ENCODE measurements at regions not wholly inside any gene's neighbourhood (a gene's known extent, or its start where the extent isn't known, plus 50 kb on each side); places are given as distances from the start of the nearest gene placed in this dataset.

- FAIRE-seq, result no peak
Observed at GRCh38 chr2:128640845-128641360, 322.2 kb upstream of the HS6ST1 start.

DNA sequence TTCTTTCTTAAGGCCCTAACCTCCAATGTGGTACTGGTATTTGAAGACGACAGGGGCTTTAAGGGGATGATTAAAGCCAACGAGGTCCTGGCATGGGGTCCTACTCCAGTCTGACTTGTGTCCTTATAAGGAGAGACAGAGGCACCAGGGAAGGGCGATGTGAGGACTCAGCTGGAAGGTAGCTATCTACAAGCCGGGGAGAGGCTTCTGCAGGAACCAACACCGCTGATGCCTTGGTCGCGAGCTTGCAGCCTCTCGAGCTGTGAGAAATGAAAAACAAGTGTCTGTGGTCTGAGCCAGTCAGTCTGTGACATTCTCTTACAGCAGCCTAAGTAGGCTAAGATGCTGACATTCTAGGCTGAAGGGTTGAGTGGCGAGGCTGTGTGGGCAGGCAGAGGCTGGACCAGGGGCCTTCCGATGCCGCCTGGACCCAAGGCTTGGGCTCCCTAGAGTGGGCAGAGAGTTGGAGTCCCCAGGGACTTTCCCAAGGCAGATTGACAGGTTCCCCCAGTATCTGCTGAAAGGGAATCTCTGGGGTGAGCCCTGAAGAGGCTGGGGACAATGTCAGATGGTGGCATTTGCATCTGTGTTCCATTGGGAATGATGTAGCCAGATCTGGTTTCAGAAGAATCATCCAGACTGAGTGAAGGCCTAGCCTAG, 322.9 kb upstream of the HS6ST1 start:
- FAIRE-seq, result no peak

- no peak for FAIRE-seq
Observed at GRCh38 chr2:128642316-128642715, 323.6 kb upstream of the HS6ST1 start.

DNA sequence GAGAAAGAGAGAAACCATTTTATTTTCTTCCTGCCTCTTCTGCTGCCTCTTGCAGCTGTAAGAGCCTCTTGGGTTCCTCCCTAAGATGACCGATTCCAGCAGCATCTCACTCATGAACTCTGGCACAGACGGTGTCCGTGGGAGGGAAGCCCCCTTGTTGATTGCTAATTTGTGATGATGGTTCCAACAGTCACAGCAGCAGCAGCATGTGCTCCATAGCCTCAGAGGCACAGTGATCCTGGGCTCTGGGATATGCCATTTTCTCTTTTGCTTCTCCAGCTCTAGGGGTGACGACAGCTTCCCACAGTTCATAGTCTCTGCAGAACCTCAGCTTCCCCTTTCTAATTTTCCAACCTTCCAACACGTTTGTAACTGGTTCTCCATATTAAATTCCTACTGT, 324.2 kb upstream of the HS6ST1 start:
- FAIRE-seq, result no peak

DNA sequence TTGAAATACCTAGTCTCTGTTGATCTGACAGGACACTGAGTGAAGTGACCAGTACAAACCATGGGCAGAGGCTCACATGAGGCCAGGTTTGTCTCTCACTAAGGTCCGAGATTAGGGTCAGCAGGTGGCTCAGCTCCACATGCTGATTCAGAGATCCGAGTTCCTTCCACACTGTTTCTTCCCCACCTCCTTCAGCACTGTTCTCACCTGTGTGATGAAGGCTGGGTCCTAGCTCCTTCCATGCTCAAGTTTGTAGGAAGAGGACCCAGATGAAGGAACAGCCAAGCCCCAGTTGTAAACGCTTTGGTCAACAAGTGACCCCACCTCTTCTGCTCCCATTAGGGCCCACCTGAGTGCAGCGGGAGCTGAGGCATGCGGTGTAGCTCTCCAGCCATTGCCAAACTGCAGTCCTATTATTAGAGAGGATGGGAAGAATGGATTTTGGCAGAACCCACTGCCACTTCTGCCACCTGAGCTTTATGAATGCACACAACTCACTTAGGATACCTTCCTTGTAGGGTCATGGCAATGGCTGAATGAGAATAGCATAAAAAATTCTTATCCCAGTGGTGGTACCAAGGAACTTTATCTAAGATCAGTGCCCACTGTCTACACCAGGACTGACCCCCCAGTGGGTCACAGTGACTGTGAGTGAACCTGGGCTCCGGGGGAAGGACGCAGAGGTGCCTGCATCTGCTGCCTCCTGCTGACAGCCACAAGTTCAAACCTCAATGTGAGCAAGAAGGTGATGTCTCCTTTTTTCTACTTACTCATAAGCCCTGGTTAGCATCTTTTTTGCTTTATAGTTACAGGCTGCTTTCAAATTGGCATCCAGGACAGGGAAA, 324.8 kb upstream of the HS6ST1 start:
- no peak for FAIRE-seq

GRCh38 chr2:128644156-128644555, 325.5 kb upstream of the HS6ST1 start:
- FAIRE-seq, result no peak

DNA sequence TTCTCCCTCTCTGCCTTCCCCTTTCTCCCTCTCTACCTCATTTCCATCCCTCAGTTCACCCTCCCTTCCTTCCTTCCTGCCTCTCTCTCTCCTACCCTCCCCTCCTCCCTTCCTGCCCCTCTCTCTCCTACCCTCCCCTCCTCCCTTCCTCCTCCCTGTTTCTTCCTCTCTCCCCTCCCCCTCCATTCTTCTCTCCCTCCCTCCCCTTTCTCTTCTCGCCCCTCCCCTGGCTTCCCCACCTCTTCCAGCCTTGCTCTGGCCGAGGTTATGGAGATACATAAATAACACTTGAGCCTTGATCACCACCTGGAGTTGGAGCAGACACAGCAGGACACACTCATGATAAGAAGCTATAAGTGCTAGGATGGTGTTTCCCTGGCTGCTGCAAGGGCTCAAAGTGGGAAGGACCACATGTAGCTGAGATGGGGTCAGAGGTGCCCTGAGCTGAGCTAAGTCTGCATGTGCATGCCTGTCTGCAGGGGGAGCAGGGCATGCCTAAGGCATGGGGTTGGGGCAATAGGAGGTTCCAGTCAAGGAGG, 326.1 kb upstream of the HS6ST1 start:
- FAIRE-seq, result no peak

DNA sequence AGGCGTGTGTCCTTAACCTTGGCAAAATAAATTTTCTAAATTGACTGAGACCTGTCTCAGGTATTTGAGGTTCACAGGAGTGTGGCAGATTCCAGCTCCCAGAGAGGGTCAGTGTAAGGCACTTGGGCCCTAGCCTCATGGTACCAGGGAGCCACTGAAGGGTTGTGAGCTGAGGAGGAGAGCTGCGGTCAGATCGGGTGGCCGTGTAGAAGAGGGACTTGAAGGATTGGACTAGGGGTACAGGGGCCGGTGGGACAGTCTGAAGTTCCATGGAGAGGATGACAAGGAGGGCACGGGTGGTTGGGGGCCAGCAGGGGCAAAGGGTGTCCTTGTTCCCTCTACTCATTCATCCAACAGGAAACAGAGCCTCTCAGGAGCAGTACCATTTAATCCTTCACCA, 327.0 kb upstream of the HS6ST1 start:
- no peak for FAIRE-seq

GRCh38 chr2:128646091-128646490, 327.4 kb upstream of the HS6ST1 start:
- no peak for FAIRE-seq

- no peak for FAIRE-seq
Observed at GRCh38 chr2:128646691-128647090, 328.0 kb upstream of the HS6ST1 start.

GRCh38 chr2:128651000-128651399, 332.3 kb upstream of the HS6ST1 start:
- no peak for FAIRE-seq

DNA sequence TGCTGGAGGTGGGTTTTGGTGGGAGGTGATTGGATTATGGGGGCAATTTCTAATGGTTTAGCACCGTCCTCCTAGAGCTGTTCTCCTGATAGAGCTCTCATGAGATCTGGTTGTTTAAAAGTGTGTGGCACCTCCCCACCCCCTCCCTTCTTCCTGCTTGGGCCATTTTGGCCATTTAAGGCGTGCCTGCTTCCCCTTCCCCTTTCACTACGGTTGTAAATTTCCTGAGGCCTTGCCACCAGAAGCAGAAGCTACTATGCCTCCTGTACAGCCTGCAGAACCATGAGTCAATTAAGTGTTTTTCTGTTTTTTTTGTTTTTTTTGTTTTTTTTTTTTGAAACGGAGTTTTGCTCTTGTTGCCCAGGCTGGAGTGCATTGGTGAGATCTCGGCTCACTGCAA, 335.7 kb upstream of the HS6ST1 start:
- FAIRE-seq, result no peak

DNA sequence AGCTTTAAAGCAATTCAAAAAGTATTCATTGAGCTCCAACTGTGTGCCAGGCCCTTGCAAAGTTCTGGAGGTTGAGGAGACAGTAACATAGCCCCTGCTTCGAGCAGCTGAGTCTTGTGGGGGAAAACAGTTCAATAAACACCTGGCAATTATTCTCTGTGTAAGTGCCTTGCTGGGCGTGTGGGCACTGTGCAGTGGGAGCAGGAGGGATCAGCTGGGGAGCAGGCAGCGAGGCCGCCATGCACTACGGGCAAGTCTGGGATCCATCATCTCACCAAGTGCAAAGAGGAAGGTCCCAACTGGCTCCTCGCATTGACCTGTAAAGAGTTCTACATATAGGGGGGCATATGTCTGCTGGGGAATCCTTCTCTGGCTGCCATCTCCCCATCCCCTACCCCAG, 342.2 kb upstream of the HS6ST1 start:
- no peak for FAIRE-seq

DNA sequence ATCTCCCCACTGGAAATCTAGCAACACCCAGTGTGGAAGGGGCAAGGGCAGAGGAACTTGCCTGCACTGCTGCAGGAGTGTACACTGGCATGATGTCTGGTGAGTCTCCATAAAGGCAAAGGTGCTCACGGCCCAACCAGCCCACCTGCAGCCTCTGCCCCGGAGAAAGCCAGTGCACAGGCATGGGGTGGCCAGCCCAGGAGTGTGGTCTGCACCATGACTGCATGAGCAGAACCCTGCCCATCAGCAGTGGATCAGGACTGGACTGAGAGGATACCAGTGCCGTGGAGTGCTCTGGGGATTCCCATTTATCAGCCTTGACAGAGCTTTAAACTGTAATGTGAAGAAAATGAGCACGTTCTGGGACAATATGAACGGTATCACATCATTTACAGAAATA, 342.6 kb upstream of the HS6ST1 start:
- FAIRE-seq, result no peak

DNA sequence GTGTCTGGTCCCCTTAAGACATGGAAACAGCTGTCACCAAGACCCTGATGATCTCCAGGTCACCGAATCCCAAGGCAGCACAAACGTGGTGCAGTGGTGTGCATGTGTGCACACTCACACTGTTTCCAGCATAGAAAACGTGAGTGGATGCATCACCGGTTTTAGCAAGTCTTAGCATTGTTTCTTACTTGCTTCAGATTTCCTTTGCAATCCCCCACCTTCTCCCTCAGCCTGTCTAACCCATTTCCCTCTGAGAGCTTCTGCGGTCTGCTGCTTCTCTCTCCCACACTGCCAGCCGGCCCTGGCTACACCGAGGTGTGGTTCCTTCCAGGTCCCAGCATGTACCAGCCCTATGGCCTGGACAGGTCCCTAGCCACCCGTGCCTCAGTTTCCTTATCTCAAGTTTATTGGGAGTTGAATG, 343.4 kb upstream of the HS6ST1 start:
- no peak for FAIRE-seq

- no peak for FAIRE-seq
Observed at GRCh38 chr2:128663371-128664050, 344.8 kb upstream of the HS6ST1 start.

DNA sequence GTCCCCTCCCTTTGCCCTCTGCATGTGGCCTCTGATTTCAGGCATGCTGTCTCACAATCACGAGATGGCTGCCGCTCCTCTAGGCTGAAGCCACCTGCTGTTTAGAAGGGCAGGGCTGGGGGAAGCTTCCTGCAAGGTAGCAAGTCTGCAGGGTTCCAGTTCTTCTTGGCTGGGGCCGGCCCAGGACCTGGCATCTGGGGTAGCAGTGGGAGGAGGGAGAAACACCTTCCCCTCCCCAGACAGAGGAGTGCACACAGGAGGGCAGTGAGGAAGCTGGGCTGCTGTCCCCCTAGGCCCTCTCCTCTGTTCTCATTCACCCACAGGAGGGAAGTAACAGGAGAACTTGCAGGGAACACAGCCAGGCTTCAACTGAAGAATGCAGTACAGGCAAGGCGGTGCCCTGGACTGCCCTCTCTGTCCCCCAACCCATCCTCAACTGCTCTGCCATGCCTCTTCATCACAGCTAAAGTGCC, 345.9 kb upstream of the HS6ST1 start:
- no peak for FAIRE-seq

GRCh38 chr2:128665113-128665512, 346.4 kb upstream of the HS6ST1 start:
- FAIRE-seq, result no peak

GRCh38 chr2:128666596-128666995, 347.9 kb upstream of the HS6ST1 start:
- no peak for FAIRE-seq

- FAIRE-seq, result no peak
Observed at GRCh38 chr2:128667391-128667790, 348.7 kb upstream of the HS6ST1 start.

- FAIRE-seq, result no peak
Observed at GRCh38 chr2:128668946-128669345, 350.3 kb upstream of the HS6ST1 start.

DNA sequence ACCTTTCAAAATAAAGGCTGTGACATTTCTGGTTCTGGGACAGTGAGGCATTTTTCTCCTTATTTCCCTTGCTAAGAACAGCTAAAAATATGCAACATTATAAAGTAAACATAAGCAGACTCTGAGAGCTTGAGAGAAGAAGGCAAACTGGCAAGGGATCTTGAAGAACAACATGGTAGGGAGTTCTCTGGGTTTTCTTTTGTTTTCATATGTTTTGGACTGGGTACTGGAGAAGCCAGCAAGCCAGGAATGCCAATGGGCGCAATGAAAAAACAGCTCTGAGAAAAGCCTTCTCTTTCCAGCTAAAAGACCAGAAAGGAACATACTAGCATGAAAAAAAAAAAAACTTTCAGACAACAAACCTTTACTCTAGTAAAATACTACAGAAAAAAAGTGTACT, 351.4 kb upstream of the HS6ST1 start:
- no peak for FAIRE-seq

Measured in endometrium (tissue), 2 donors.